ENCODE measurements at regions not wholly inside any gene's neighbourhood (a gene's known extent, or its start where the extent isn't known, plus 50 kb on each side); places are given as distances from the start of the nearest gene placed in this dataset.

DNA sequence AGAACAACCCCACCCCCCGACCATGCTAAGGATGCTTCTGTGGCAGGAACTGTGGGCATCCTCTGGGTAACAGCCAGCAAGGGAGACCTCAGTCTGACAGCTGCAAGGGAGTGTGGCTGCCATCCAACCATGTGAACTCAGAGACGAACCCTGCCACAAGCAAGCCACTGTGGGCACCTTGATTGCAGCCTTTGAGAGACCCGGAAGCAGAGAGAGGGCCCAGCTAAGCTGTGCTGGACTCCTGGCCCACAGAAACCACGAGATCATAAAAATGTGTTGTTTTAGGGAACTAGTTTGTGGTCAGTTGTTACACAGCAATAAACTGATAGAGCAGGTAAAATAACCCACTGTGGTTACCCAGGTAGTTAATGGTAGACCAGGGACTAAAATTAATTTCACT, 414.6 kb downstream of the CDH26 start (continued):
- TF ChIP-seq, protein P1, sequence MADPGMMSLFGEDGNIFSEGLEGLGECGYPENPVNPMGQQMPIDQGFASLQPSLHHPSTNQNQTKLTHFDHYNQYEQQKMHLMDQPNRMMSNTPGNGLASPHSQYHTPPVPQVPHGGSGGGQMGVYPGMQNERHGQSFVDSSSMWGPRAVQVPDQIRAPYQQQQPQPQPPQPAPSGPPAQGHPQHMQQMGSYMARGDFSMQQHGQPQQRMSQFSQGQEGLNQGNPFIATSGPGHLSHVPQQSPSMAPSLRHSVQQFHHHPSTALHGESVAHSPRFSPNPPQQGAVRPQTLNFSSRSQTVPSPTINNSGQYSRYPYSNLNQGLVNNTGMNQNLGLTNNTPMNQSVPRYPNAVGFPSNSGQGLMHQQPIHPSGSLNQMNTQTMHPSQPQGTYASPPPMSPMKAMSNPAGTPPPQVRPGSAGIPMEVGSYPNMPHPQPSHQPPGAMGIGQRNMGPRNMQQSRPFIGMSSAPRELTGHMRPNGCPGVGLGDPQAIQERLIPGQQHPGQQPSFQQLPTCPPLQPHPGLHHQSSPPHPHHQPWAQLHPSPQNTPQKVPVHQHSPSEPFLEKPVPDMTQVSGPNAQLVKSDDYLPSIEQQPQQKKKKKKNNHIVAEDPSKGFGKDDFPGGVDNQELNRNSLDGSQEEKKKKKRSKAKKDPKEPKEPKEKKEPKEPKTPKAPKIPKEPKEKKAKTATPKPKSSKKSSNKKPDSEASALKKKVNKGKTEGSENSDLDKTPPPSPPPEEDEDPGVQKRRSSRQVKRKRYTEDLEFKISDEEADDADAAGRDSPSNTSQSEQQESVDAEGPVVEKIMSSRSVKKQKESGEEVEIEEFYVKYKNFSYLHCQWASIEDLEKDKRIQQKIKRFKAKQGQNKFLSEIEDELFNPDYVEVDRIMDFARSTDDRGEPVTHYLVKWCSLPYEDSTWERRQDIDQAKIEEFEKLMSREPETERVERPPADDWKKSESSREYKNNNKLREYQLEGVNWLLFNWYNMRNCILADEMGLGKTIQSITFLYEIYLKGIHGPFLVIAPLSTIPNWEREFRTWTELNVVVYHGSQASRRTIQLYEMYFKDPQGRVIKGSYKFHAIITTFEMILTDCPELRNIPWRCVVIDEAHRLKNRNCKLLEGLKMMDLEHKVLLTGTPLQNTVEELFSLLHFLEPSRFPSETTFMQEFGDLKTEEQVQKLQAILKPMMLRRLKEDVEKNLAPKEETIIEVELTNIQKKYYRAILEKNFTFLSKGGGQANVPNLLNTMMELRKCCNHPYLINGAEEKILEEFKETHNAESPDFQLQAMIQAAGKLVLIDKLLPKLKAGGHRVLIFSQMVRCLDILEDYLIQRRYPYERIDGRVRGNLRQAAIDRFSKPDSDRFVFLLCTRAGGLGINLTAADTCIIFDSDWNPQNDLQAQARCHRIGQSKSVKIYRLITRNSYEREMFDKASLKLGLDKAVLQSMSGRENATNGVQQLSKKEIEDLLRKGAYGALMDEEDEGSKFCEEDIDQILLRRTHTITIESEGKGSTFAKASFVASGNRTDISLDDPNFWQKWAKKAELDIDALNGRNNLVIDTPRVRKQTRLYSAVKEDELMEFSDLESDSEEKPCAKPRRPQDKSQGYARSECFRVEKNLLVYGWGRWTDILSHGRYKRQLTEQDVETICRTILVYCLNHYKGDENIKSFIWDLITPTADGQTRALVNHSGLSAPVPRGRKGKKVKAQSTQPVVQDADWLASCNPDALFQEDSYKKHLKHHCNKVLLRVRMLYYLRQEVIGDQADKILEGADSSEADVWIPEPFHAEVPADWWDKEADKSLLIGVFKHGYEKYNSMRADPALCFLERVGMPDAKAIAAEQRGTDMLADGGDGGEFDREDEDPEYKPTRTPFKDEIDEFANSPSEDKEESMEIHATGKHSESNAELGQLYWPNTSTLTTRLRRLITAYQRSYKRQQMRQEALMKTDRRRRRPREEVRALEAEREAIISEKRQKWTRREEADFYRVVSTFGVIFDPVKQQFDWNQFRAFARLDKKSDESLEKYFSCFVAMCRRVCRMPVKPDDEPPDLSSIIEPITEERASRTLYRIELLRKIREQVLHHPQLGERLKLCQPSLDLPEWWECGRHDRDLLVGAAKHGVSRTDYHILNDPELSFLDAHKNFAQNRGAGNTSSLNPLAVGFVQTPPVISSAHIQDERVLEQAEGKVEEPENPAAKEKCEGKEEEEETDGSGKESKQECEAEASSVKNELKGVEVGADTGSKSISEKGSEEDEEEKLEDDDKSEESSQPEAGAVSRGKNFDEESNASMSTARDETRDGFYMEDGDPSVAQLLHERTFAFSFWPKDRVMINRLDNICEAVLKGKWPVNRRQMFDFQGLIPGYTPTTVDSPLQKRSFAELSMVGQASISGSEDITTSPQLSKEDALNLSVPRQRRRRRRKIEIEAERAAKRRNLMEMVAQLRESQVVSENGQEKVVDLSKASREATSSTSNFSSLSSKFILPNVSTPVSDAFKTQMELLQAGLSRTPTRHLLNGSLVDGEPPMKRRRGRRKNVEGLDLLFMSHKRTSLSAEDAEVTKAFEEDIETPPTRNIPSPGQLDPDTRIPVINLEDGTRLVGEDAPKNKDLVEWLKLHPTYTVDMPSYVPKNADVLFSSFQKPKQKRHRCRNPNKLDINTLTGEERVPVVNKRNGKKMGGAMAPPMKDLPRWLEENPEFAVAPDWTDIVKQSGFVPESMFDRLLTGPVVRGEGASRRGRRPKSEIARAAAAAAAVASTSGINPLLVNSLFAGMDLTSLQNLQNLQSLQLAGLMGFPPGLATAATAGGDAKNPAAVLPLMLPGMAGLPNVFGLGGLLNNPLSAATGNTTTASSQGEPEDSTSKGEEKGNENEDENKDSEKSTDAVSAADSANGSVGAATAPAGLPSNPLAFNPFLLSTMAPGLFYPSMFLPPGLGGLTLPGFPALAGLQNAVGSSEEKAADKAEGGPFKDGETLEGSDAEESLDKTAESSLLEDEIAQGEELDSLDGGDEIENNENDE (IDR thresholded peaks at IDR 0.05; ENCODE audit: insufficient replicate concordance, low read length), result no peak
- TF ChIP-seq POLR2AphosphoS5 (IDR thresholded peaks at IDR 0.05; ENCODE audit: low read depth, low read length) (no peak), SAP30 (IDR thresholded peaks at IDR 0.05; ENCODE audit: insufficient read depth, insufficient replicate concordance, low read length) (no peak), RNF2 (IDR thresholded peaks at IDR 0.05; ENCODE audit: borderline replicate concordance, low read depth, low read length, missing control alignments, poor library complexity, severe bottlenecking) (no peak), ATF2 (IDR thresholded peaks at IDR 0.05; ENCODE audit: low read length) (no peak), ATF3 (IDR thresholded peaks at IDR 0.05; ENCODE audit: insufficient read depth, low read depth, low read length) (no peak), POU5F1 (IDR thresholded peaks at IDR 0.05; ENCODE audit: low read depth, low read length) (no peak), POLR2A (IDR thresholded peaks at IDR 0.05; ENCODE audit: control extremely low read depth in 1 of 2, low read depth in 2 of 2, low read length in 2 of 2) (no peak)

All from H1 (cell line).